ENCODE measurements at regions not wholly inside any gene's neighbourhood (a gene's known extent, or its start where the extent isn't known, plus 50 kb on each side); places are given as distances from the start of the nearest gene placed in this dataset.
"Not testable (repeated sequence)": the region's sequence is repeated elsewhere in the genome, so short reads cannot be mapped to it uniquely, and the experiment has no call there.

DNA sequence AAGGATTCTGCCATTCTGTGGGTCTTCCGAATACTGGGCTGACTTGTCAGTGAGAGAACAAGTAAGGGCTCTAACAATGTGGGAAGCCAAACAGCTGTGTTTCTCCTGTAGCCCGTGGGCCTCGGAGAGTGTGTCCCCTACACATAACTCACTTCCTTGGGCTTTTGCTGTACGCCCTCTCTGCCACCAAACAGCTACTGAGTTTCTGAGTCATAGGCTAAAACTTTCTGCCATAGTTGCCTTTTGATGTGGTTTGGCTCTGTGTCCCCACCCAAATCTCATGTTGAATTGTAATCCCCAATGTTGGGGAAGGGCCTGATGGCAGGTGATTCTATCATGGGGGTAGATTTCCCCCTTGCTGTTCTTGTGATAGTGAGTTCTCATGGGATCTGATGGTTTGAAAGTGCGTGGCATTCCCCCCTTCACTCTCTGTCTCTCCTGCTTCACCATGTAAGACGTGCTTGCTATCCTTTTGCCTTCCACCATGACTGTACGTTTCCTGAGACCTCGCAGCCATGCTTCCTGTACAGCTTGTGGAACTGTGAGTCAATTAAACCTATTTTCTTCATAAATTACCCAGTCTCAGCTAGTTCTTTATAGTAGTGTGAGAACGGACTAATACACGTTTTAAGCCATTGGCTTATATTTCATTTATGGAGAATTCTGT lies 194.8 kb upstream of the HMCN1 start:
- DNase-seq (ENCODE audit: low spot score), result no peak

GRCh38 chr1:185538309-185538898 lies 195.8 kb upstream of the HMCN1 start:
- DNase-seq (ENCODE audit: low spot score), result not testable (repeated sequence)

GRCh38 chr1:185537596-185537995 lies 196.6 kb upstream of the HMCN1 start:
- no peak for DNase-seq (ENCODE audit: low spot score)

GRCh38 chr1:185536165-185536920 lies 197.8 kb upstream of the HMCN1 start:
- DNase-seq (ENCODE audit: low spot score), result no peak

GRCh38 chr1:185535621-185536020 lies 198.6 kb upstream of the HMCN1 start:
- DNase-seq (ENCODE audit: low spot score), result no peak

DNA sequence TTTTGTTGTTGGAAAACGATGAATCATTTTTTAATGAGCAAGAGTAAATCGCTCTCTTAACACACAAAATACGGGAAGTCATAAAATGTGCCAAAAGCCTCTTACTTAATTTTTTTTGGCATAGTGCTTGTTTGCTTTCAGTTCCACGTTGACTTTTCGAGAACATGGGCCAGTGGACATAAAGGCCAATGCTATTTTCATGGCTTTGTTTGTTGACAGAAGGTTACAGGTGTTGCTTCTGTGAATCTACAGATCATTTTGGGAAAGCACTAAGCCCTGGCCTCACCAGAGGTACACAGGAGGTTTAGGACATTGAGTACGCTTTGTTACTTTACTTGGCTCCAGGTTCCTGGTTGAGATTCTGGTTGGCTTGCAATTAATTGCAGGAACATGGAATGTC lies 199.4 kb upstream of the HMCN1 start:
- DNase-seq (ENCODE audit: low spot score), result no peak

DNA sequence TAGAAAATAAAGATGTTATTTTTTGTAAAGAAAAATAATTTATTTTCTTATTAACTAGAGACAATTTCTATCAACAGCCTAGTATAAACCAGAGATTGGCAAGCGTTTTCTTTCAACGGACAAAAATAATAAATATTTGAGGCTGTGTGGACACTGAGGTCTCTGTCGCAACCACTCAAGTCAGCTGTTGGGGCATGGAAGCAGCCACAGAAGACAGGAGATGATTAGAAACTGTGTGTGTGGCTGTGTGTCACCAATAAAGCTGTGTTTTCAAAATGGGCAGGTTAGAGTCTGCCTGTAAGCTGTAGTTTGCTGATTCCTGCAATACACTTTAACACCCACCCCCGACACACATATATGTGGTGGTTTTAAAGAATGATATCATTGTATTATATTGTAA lies 200.6 kb upstream of the HMCN1 start:
- no peak for DNase-seq (ENCODE audit: low spot score)

- DNase-seq (ENCODE audit: low spot score), result no peak
Observed at GRCh38 chr1:185532856-185533255, 201.3 kb upstream of the HMCN1 start.

- DNase-seq (ENCODE audit: low spot score), result no peak
Observed at GRCh38 chr1:185531838-185532237, 202.4 kb upstream of the HMCN1 start.

- no peak for DNase-seq (ENCODE audit: low spot score)
Observed at GRCh38 chr1:185530215-185530614, 204.0 kb upstream of the HMCN1 start.

GRCh38 chr1:185529673-185530072 lies 204.5 kb upstream of the HMCN1 start:
- DNase-seq (ENCODE audit: low spot score), result no peak

GRCh38 chr1:185528084-185528676 lies 206.0 kb upstream of the HMCN1 start:
- DNase-seq (ENCODE audit: low spot score), result no peak

DNA sequence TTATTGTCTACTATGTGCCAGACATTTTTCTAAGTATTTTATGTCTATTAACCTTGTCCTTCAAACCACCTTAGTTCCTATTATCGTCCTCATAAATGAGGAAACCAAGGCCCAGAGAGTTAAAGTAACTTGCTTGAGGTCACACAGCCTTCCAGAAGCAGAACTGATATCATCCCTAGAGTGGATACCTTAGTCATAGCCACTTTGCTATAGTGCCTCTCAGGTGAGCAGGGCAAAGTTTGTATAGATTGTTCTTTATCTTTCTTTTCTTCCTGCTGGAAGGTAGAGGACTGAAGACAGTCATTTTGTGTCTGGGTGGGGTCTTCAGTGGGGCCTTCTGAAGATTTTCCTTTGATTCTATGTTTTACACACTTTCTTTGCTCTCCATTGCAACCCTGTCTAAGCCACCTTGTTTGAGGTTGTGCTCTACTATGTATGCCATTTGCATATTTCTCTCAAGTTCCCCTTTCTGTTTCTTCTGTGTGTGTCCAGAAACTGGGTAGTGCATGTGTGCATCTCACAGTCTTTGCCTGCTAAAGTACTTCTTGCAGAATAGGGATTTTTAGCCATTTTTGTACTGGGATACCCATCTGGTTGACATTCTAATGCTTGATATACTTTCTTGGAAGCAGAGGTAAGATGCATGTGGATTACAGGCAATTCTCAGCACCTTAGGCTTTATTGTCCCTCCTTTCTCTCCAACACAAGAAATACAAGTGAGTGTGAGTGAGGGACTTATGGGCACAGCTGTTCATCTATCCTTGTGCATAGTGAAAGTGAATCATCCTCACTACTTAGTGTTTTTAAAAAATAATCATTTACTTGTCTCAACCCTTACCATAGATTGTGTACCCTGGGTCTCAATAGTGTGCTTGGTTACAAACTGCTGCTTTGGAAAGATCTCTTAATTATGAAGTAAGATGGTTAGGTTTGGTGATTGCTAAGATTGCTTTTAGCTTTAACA lies 207.6 kb upstream of the HMCN1 start:
- no peak for DNase-seq (ENCODE audit: low spot score)

GRCh38 chr1:185520188-185520920 lies 203.3 kb upstream of the IVNS1ABP start:
- no peak for DNase-seq (ENCODE audit: low spot score)

DNA sequence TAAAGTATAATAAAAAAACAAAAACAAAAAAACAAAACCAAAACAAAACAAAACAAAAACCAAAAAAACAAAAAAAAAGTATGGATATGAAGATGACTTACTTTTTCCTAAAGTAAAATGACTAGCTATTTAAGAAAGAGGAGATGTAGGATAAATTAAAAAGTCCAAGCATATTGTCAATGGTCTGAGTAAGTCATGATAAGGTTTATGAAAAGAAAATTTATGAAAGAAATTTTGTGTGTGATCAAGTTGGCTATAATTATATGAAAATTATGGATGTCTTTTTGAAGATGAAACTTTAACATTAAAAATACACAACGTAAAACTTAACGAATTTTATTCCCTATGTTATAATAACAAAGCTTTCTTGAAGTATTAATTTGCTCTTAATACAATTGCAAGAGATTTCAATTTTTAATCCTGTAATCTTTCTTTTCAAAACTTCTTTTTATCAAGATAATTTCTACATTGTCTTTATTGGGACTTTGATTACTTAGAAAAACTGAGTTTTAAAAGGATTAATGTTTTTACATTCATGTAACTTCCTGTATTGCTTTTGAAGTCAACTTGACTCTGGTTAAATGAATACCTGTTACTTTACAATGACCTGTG lies 200.9 kb upstream of the IVNS1ABP start:
- DNase-seq (ENCODE audit: low spot score), result no peak

GRCh38 chr1:185517301-185517700 lies 200.3 kb upstream of the IVNS1ABP start:
- DNase-seq (ENCODE audit: low spot score), result not testable (repeated sequence)

DNA sequence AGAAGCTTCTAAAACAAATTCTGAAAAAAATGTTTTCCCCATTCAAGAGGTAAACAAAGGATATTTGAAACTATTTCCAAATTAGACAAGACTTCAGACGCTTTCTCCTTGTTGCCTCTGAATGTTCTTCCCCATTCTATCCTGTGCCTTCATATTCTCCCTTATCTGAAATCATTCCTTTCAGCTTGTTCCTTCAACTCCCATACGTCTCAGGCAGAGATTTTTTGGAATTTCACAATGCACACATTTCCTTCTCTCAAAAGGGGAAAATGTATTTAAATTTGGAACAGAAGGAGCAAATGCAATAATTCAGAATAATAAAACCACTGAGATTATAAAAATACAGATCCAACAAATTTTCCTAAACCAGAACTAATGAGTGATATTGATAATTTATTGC lies 198.7 kb upstream of the IVNS1ABP start:
- no peak for DNase-seq (ENCODE audit: low spot score)

GRCh38 chr1:185514311-185514710 lies 197.3 kb upstream of the IVNS1ABP start:
- no peak for DNase-seq (ENCODE audit: low spot score)

DNA sequence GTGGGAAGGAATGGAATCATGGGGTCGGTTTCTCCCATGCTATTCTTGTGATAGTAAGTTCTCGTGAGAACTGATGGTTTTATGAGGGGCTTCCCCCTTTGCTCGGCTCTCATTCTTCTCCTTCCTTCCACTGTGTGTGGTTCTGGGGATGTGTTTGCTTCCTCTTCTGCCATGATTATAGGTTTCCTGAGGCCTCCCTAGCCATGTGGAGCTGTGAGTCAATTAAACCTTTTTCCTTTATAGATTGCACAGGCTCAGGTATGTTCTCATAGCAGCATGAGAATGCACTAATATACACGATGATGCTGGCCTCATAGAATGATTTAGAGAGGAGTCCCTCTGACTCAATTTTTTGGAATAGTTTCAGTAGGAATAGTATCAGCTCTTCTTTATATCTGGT lies 195.4 kb upstream of the IVNS1ABP start:
- no peak for DNase-seq (ENCODE audit: low spot score)

DNA sequence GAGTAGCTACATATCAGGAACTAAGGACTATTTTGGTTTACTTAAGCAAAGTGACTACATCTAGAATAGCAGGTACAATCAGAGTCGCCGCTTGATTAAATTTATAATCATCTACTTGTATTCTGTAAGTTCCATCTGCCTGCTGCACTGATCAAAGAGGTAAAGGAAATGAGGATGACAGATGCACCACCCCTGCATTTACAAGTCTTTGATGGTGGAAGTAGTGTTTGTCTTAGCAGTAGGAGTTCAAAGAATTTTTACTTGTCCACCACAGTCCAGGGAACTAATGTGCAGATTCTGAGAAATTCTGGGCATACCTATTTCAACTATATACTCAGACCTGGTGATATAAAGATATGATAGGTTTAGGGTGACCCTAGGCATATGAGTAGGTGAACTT lies 184.1 kb upstream of the IVNS1ABP start:
- DNase-seq (ENCODE audit: low spot score), result no peak
